Liver (tissue), 8 donors: ENCODE measurements at regions not wholly inside any gene's neighbourhood (a gene's known extent, or its start where the extent isn't known, plus 50 kb on each side); places are given as distances from the start of the nearest gene placed in this dataset.

Experiments
- DNase-seq: peaks from one replicate; pipeline ENCODE4 v3.0.0-alpha.2; 2017; ENCODE audit warnings: low spot score
- H3K27ac ChIP-seq, 2 donors: one replicate each; pipeline ENCODE4 v1.7.0; 2013; ENCODE audit warnings: inconsistent platforms in 2 of 2, low read length in 2 of 2, control low read depth in 1 of 2, low read depth in 1 of 2, mild to moderate bottlenecking in 1 of 2
- H3K27me3 ChIP-seq, 4 donors: one replicate each; pipeline versions ENCODE4 v1.6.1 to v1.7.0; 2013; ENCODE audit warnings: low read length in 3 of 4, inconsistent platforms in 1 of 4, mild to moderate bottlenecking in 1 of 4, moderate library complexity in 1 of 4; ENCODE audit not compliant: control insufficient read depth in 4 of 4, insufficient read depth in 4 of 4
- H3K36me3 ChIP-seq, 4 donors: one replicate each; pipeline versions ENCODE4 v1.6.1 to v1.7.0; 2013; ENCODE audit warnings: low read length in 3 of 4, mild to moderate bottlenecking in 3 of 4, low read depth in 1 of 4, moderate library complexity in 1 of 4; ENCODE audit not compliant: control insufficient read depth in 4 of 4, insufficient read depth in 3 of 4
- H3K4me1 ChIP-seq, 4 donors: one replicate each; pipeline versions ENCODE4 v1.6.1 to v1.7.0; 2013; ENCODE audit warnings: low read length in 3 of 4, mild to moderate bottlenecking in 3 of 4, moderate library complexity in 1 of 4; ENCODE audit not compliant: control insufficient read depth in 4 of 4, insufficient read depth in 4 of 4
- H3K4me3 ChIP-seq, 3 donors: one replicate each; pipeline versions ENCODE4 v1.6.1 to v1.7.0; 2013; ENCODE audit warnings: low read length in 3 of 3, control low read depth in 1 of 3, low read depth in 1 of 3, mild to moderate bottlenecking in 1 of 3
- H3K9ac ChIP-seq, 2 donors: one replicate each; pipeline ENCODE4 v1.7.0; 2013; ENCODE audit warnings: low read length in 2 of 2, mild to moderate bottlenecking in 2 of 2, moderate library complexity in 2 of 2, control low read depth in 1 of 2, low read depth in 1 of 2
- H3K9me3 ChIP-seq, 4 donors: one replicate each; pipeline versions ENCODE4 v1.6.1 to v1.7.0; 2013; ENCODE audit warnings: low read length in 3 of 4; ENCODE audit not compliant: control insufficient read depth in 4 of 4
- EGR1 ChIP-seq, 2 donors: IDR thresholded peaks; 2 replicates each; pipeline ENCODE4 v1.6.1; 2016 to 2018; ENCODE audit warnings: antibody characterized with exemption in 2 of 2, low read depth in 2 of 2
- FOXA1 ChIP-seq: IDR thresholded peaks from 2 replicates; pipeline ENCODE4 v1.6.1; 2016; ENCODE audit warnings: antibody characterized with exemption
- FOXA2 ChIP-seq: IDR thresholded peaks from 2 replicates; pipeline ENCODE4 v1.6.1; 2016; ENCODE audit warnings: antibody characterized with exemption
- GABPA ChIP-seq, 2 donors: IDR thresholded peaks in 1 of 2; conservative IDR thresholded peaks in 1 of 2; 2 replicates each; pipeline ENCODE4 v1.6.1; 2016; ENCODE audit warnings: antibody characterized with exemption in 2 of 2, mild to moderate bottlenecking in 1 of 2, moderate library complexity in 1 of 2
- HNF4A ChIP-seq, 2 donors: conservative IDR thresholded peaks; 2 replicates each; pipeline ENCODE4 v1.6.1; 2016; ENCODE audit warnings: antibody characterized with exemption in 2 of 2, mild to moderate bottlenecking in 2 of 2
- HNF4G ChIP-seq: IDR thresholded peaks from 2 replicates; pipeline ENCODE4 v1.6.1; 2016; ENCODE audit warnings: antibody characterized with exemption
- JUND ChIP-seq, 2 donors: IDR thresholded peaks; 2 replicates each; pipeline ENCODE4 v1.6.1; 2016; ENCODE audit warnings: antibody characterized with exemption in 2 of 2
- NR2F2 ChIP-seq: IDR thresholded peaks from 2 replicates; pipeline ENCODE4 v1.6.1; 2016; ENCODE audit warnings: antibody characterized with exemption
- RAD21 ChIP-seq, 2 donors: IDR thresholded peaks; 2 replicates each; pipeline ENCODE4 v1.6.1; 2016; ENCODE audit warnings: antibody characterized with exemption in 2 of 2, mild to moderate bottlenecking in 2 of 2
- RXRA ChIP-seq, 2 donors: IDR thresholded peaks; 2 replicates each; pipeline ENCODE4 v1.6.1; 2017 to 2018; ENCODE audit warnings: antibody characterized with exemption in 2 of 2, mild to moderate bottlenecking in 1 of 2
- SP1 ChIP-seq: IDR thresholded peaks from 2 replicates; pipeline ENCODE4 v1.6.1; 2018; ENCODE audit warnings: antibody characterized with exemption, mild to moderate bottlenecking
- TAF1 ChIP-seq: conservative IDR thresholded peaks from 2 replicates; pipeline ENCODE4 v1.6.1; 2016; ENCODE audit warnings: antibody characterized with exemption, mild to moderate bottlenecking
- YY1 ChIP-seq: IDR thresholded peaks from 2 replicates; pipeline ENCODE4 v1.6.1; 2016; ENCODE audit warnings: antibody characterized with exemption, mild to moderate bottlenecking
- WGBS: extraction: QIAGEN DNeasy Blood & Tissue Kit; methylation state at CpG from one replicate; pipeline ENCODE4 v1.1.7; 2013; 5-methylcytosine and 5-hydroxymethylcytosine counted together
- TF ChIP-seq, protein P1 (sequence below): IDR thresholded peaks from 2 replicates; pipeline ENCODE4 v1.6.1; 2016; ENCODE audit warnings: antibody characterized with exemption
- TF ChIP-seq, protein P2 (sequence below): IDR thresholded peaks from 2 replicates; pipeline ENCODE4 v1.6.1; 2016; ENCODE audit warnings: antibody characterized with exemption
- TF ChIP-seq, protein P3 (sequence below): IDR thresholded peaks from 2 replicates; pipeline ENCODE4 v1.6.1; 2016; ENCODE audit warnings: antibody characterized with exemption, mild to moderate bottlenecking
- TF ChIP-seq, protein P4 (sequence below): fragments of 150-350 bp; IDR thresholded peaks from 2 replicates; pipeline ENCODE4 v1.5.1; 2017; ENCODE audit warnings: improper control_type of control experiment, low read depth, low read length; ENCODE audit not compliant: missing input control
- TF ChIP-seq, protein P5 (sequence below): IDR thresholded peaks from 2 replicates; pipeline ENCODE4 v1.6.1; 2016; ENCODE audit warnings: antibody characterized with exemption
- donor health status: healthy.
- donor health status: healthy.
- donor health status: healthy.
- donor health status: healthy.
- donor health status: healthy.

DNA sequence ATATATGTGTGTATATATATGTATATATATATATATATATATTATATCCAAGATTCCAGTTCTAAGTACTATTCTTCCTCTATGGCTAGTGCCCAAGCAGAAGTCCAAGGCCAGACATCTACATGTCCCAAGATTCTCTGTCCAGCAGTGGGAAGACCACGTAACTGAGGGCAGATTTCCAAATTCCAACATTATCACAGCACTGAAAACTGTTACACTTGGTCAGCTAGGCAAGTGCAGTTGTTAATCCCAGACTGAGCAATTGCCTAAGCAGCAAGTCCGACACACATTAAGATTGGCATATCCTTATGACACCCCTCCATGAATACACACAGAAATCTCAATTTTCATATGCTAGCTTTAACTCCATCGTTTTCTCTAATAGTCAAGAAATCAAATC is 1148.5 kb downstream of the IGSF11 start:
- H3K9me3 ChIP-seq, result no peaks in the 10 kb centered on the region
- H3K9ac ChIP-seq, result no peak overlapping the region
- no peak for DNase-seq
- peaks cover 0 to 4% (median 0%) of the 10 kb centered on the region in 4 donors for H3K27me3 ChIP-seq
- no peak for TF ChIP-seq JUND (IDR thresholded peaks at IDR 0.05)
- no peak for TF ChIP-seq NR2F2
- TF ChIP-seq RAD21 (IDR thresholded peaks at IDR 0.05), result no peak
- no peak for TF ChIP-seq GABPA (IDR thresholded peaks at IDR 0.05 in 1 of 2, conservative IDR thresholded peaks at IDR 0.05 in 1 of 2)
- no peak for TF ChIP-seq TAF1
- TF ChIP-seq RXRA (IDR thresholded peaks at IDR 0.05), result no peak
- TF ChIP-seq, protein P1, sequence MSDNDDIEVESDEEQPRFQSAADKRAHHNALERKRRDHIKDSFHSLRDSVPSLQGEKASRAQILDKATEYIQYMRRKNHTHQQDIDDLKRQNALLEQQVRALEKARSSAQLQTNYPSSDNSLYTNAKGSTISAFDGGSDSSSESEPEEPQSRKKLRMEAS, result no peak
- TF ChIP-seq EGR1 (IDR thresholded peaks at IDR 0.05; ENCODE audit: low read depth in 2 of 2), result no peak
- TF ChIP-seq HNF4G, result no peak
- TF ChIP-seq YY1, result no peak
- TF ChIP-seq, protein P2, sequence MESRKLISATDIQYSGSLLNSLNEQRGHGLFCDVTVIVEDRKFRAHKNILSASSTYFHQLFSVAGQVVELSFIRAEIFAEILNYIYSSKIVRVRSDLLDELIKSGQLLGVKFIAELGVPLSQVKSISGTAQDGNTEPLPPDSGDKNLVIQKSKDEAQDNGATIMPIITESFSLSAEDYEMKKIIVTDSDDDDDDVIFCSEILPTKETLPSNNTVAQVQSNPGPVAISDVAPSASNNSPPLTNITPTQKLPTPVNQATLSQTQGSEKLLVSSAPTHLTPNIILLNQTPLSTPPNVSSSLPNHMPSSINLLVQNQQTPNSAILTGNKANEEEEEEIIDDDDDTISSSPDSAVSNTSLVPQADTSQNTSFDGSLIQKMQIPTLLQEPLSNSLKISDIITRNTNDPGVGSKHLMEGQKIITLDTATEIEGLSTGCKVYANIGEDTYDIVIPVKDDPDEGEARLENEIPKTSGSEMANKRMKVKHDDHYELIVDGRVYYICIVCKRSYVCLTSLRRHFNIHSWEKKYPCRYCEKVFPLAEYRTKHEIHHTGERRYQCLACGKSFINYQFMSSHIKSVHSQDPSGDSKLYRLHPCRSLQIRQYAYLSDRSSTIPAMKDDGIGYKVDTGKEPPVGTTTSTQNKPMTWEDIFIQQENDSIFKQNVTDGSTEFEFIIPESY, result no peak
- TF ChIP-seq, protein P3, sequence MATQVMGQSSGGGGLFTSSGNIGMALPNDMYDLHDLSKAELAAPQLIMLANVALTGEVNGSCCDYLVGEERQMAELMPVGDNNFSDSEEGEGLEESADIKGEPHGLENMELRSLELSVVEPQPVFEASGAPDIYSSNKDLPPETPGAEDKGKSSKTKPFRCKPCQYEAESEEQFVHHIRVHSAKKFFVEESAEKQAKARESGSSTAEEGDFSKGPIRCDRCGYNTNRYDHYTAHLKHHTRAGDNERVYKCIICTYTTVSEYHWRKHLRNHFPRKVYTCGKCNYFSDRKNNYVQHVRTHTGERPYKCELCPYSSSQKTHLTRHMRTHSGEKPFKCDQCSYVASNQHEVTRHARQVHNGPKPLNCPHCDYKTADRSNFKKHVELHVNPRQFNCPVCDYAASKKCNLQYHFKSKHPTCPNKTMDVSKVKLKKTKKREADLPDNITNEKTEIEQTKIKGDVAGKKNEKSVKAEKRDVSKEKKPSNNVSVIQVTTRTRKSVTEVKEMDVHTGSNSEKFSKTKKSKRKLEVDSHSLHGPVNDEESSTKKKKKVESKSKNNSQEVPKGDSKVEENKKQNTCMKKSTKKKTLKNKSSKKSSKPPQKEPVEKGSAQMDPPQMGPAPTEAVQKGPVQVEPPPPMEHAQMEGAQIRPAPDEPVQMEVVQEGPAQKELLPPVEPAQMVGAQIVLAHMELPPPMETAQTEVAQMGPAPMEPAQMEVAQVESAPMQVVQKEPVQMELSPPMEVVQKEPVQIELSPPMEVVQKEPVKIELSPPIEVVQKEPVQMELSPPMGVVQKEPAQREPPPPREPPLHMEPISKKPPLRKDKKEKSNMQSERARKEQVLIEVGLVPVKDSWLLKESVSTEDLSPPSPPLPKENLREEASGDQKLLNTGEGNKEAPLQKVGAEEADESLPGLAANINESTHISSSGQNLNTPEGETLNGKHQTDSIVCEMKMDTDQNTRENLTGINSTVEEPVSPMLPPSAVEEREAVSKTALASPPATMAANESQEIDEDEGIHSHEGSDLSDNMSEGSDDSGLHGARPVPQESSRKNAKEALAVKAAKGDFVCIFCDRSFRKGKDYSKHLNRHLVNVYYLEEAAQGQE, result no peak
- TF ChIP-seq, protein P4, sequence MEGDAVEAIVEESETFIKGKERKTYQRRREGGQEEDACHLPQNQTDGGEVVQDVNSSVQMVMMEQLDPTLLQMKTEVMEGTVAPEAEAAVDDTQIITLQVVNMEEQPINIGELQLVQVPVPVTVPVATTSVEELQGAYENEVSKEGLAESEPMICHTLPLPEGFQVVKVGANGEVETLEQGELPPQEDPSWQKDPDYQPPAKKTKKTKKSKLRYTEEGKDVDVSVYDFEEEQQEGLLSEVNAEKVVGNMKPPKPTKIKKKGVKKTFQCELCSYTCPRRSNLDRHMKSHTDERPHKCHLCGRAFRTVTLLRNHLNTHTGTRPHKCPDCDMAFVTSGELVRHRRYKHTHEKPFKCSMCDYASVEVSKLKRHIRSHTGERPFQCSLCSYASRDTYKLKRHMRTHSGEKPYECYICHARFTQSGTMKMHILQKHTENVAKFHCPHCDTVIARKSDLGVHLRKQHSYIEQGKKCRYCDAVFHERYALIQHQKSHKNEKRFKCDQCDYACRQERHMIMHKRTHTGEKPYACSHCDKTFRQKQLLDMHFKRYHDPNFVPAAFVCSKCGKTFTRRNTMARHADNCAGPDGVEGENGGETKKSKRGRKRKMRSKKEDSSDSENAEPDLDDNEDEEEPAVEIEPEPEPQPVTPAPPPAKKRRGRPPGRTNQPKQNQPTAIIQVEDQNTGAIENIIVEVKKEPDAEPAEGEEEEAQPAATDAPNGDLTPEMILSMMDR, result no peak
- no peak for TF ChIP-seq FOXA1
- no peak for TF ChIP-seq FOXA2
- TF ChIP-seq, protein P5, sequence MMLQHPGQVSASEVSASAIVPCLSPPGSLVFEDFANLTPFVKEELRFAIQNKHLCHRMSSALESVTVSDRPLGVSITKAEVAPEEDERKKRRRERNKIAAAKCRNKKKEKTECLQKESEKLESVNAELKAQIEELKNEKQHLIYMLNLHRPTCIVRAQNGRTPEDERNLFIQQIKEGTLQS, result no peak
- no peak for TF ChIP-seq HNF4A (conservative IDR thresholded peaks at IDR 0.05)
- no peak for TF ChIP-seq SP1
- H3K4me1 ChIP-seq, result no peaks in the 10 kb centered on the region
- H3K36me3 ChIP-seq, result no peaks in the 10 kb centered on the region
- H3K4me3 ChIP-seq, result no peak overlapping the region
- 77% methylated on average over 3 of the region's 3 CpGs for WGBS
- H3K27ac ChIP-seq, result no peak overlapping the region

DNA sequence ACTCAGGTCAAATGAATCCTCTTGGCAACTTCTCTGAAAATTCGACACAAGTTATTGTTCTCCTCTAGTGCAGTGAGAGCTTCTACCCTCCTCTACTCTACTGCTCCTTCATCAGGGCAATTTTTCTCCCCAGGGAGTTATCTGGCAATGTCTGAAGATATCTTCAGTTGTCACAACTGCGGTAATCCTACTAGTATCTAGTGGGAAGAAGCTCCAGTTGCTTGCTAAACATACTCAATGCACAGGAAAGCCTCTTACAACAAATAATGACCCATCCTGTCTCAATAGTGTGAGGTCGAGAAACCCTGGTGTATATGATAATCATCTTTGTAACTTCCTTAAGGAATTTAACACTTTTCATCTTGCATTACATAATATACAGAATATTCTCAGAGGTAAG is 1147.6 kb downstream of the IGSF11 start:
- Histone ChIP-seq H3K27ac (no peak overlapping the region), H3K36me3 (no peaks in the 10 kb centered on the region), H3K9ac (no peak overlapping the region), H3K4me3 (no peak overlapping the region), H3K9me3 (no peaks in the 10 kb centered on the region), H3K4me1 (no peaks in the 10 kb centered on the region), H3K27me3 (peaks cover 0 to 4% (median 0%) of the 10 kb centered on the region in 4 donors)
- DNase-seq, result no peak
- 65% methylated on average over 3 of the region's 3 CpGs for WGBS
- TF ChIP-seq EGR1 (IDR thresholded peaks at IDR 0.05; ENCODE audit: low read depth in 2 of 2) (no peak), FOXA2 (no peak), HNF4G (no peak), GABPA (IDR thresholded peaks at IDR 0.05 in 1 of 2, conservative IDR thresholded peaks at IDR 0.05 in 1 of 2) (no peak), TAF1 (no peak), YY1 (no peak), FOXA1 (no peak), HNF4A (conservative IDR thresholded peaks at IDR 0.05) (no peak)
- TF ChIP-seq, protein P5, result no peak
- TF ChIP-seq, protein P1, result no peak
- TF ChIP-seq, protein P3, result no peak
